ENCODE measurements at regions not wholly inside any gene's neighbourhood (a gene's known extent, or its start where the extent isn't known, plus 50 kb on each side); places are given as distances from the start of the nearest gene placed in this dataset.

- Histone ChIP-seq H3K9me3 (ENCODE audit: control insufficient read depth, insufficient read depth, low read length) (no peaks in the 10 kb centered on the region), H3K4me1 (ENCODE audit: control insufficient read depth, insufficient read depth, low read length) (peaks cover 10% of the 10 kb centered on the region), H3K27ac (ENCODE audit: low read length) (no peak overlapping the region), H3K4me3 (ENCODE audit: low read length) (no peak overlapping the region), H3K36me3 (ENCODE audit: control insufficient read depth, insufficient read depth, low read length) (no peaks in the 10 kb centered on the region), H3K27me3 (ENCODE audit: control insufficient read depth, insufficient read depth, low read length) (no peaks in the 10 kb centered on the region)
- Mint-ChIP-seq H3K4me3 (no peak overlapping the region), H3K4me1 (peaks cover 0 to 3% of the 10 kb centered on the region in 2 donors), H3K36me3 (no peaks in the 10 kb centered on the region), H3K27me3 (ENCODE audit: low read depth in 2 of 2) (peaks cover 19 to 40% of the 10 kb centered on the region in 2 donors), H3K27ac (no peak overlapping the region), H3K9me3 (no peaks in the 10 kb centered on the region)
- no peak for ATAC-seq
- intact Hi-C loops (cut with micrococcal nuclease) = no loop called here
- DNase-seq = no peak
- TF ChIP-seq, protein P1, sequence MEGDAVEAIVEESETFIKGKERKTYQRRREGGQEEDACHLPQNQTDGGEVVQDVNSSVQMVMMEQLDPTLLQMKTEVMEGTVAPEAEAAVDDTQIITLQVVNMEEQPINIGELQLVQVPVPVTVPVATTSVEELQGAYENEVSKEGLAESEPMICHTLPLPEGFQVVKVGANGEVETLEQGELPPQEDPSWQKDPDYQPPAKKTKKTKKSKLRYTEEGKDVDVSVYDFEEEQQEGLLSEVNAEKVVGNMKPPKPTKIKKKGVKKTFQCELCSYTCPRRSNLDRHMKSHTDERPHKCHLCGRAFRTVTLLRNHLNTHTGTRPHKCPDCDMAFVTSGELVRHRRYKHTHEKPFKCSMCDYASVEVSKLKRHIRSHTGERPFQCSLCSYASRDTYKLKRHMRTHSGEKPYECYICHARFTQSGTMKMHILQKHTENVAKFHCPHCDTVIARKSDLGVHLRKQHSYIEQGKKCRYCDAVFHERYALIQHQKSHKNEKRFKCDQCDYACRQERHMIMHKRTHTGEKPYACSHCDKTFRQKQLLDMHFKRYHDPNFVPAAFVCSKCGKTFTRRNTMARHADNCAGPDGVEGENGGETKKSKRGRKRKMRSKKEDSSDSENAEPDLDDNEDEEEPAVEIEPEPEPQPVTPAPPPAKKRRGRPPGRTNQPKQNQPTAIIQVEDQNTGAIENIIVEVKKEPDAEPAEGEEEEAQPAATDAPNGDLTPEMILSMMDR (IDR thresholded peaks at IDR 0.05) = no peak
- WGBS (ENCODE audit: insufficient coverage) = 87% methylated on average over 3 of the region's 3 CpGs
Observed at GRCh38 chr3:194984066-194984465, 286.9 kb downstream of the XXYLT1 start.

DNA sequence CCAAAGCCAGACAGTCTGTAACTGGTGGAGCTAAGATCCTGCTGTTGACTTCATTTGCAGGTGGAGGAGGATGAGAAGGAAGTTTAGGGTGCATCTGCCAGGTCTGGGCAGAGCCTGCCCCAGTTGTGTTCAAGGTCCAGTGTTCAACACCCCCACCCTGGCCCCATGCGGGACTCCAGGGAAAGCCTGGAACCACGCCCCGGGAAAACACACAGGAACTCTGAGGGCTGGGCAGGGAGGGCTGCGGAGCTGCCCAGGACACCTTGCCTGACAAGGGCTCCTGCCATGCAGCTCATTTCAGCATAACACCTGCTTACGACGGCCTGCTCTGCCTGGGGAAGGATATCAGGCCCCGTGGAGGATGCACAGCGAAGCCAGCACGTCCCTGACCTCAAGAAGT, 286.3 kb downstream of the XXYLT1 start:
- H3K27me3 ChIP-seq (ENCODE audit: control insufficient read depth, insufficient read depth, low read length) = no peaks in the 10 kb centered on the region
- no peaks in the 10 kb centered on the region for H3K36me3 ChIP-seq (ENCODE audit: control insufficient read depth, insufficient read depth, low read length)
- no peak for ATAC-seq
- no peak for DNase-seq
- Mint-ChIP-seq H3K36me3 (no peaks in the 10 kb centered on the region), H3K27ac (no peak overlapping the region), H3K4me1 (peaks cover 0 to 3% of the 10 kb centered on the region in 2 donors), H3K27me3 (ENCODE audit: low read depth in 2 of 2) (peaks cover 15 to 40% of the 10 kb centered on the region in 2 donors), H3K9me3 (no peaks in the 10 kb centered on the region), H3K4me3 (no peak overlapping the region)
- no peaks in the 10 kb centered on the region for H3K9me3 ChIP-seq (ENCODE audit: control insufficient read depth, insufficient read depth, low read length)
- TF ChIP-seq, protein P1 (IDR thresholded peaks at IDR 0.05) = no peak
- no peak overlapping the region for H3K4me3 ChIP-seq (ENCODE audit: low read length)
- no peak overlapping the region for H3K27ac ChIP-seq (ENCODE audit: low read length)
- peaks cover 10% of the 10 kb centered on the region for H3K4me1 ChIP-seq (ENCODE audit: control insufficient read depth, insufficient read depth, low read length)
- intact Hi-C loops (cut with micrococcal nuclease) = no loop called here
- WGBS (ENCODE audit: insufficient coverage) = 75% methylated on average over 9 of the region's 9 CpGs

GRCh38 chr3:194985031-194985578, 285.9 kb downstream of the XXYLT1 start:
- no peaks in the 10 kb centered on the region for H3K36me3 Mint-ChIP-seq
- H3K4me1 Mint-ChIP-seq = peaks cover 0 to 3% of the 10 kb centered on the region in 2 donors
- no peak overlapping the region for H3K4me3 ChIP-seq (ENCODE audit: low read length)
- no peaks in the 10 kb centered on the region for H3K36me3 ChIP-seq (ENCODE audit: control insufficient read depth, insufficient read depth, low read length)
- WGBS (ENCODE audit: insufficient coverage) = 52% methylated on average over 33 of the region's 33 CpGs
- H3K27ac Mint-ChIP-seq = no peak overlapping the region
- no peak for DNase-seq
- H3K4me1 ChIP-seq (ENCODE audit: control insufficient read depth, insufficient read depth, low read length) = peaks cover 10% of the 10 kb centered on the region
- no peaks in the 10 kb centered on the region for H3K9me3 Mint-ChIP-seq
- H3K27me3 ChIP-seq (ENCODE audit: control insufficient read depth, insufficient read depth, low read length) = no peaks in the 10 kb centered on the region
- ATAC-seq = peak in 1 of 3 donors; percentile 32
- intact Hi-C loops (cut with micrococcal nuclease) = no loop called here
- peaks cover 12 to 36% of the 10 kb centered on the region in 2 donors for H3K27me3 Mint-ChIP-seq (ENCODE audit: low read depth in 2 of 2)
- no peak overlapping the region for H3K27ac ChIP-seq (ENCODE audit: low read length)
- TF ChIP-seq, protein P1 (IDR thresholded peaks at IDR 0.05) = no peak
- no peak overlapping the region for H3K4me3 Mint-ChIP-seq
- no peaks in the 10 kb centered on the region for H3K9me3 ChIP-seq (ENCODE audit: control insufficient read depth, insufficient read depth, low read length)
